ENCODE measurements at regions not wholly inside any gene's neighbourhood (a gene's known extent, or its start where the extent isn't known, plus 50 kb on each side); places are given as distances from the start of the nearest gene placed in this dataset.

GRCh38 chr15:99906311-99906710 lies 173.1 kb upstream of the LYSMD4 start:
- H3K18ac ChIP-seq (ENCODE audit: low read depth, low read length): no peak overlapping the region
- ATAC-seq (ENCODE audit: low read depth) (peak; percentile 27; the same call in 1 of the 2 replicates), DNase-seq (no peak)
- CTCF ChIA-PET: no interaction called here
- no peaks in the 10 kb centered on the region for H3K9me1 ChIP-seq (ENCODE audit: insufficient read depth, low read length)
- no peak overlapping the region for H2BK15ac ChIP-seq (ENCODE audit: low read depth, low read length)
- H2BK5ac ChIP-seq (ENCODE audit: low read depth, low read length, poor library complexity, severe bottlenecking): no peak overlapping the region
- H3K14ac ChIP-seq (replicated peaks; ENCODE audit: low read depth, low read length): no peak overlapping the region
- in situ Hi-C loops (cut with MboI; ENCODE audit: low sequenced_read_pairs): no loop called here
- no TSS peak for BruUV-seq (replicated peaks)
- H4K8ac ChIP-seq (ENCODE audit: low read depth in 2 of 2, low read length in 2 of 2): no peak overlapping the region
- no peaks in the 10 kb centered on the region for H3K79me1 ChIP-seq (ENCODE audit: low read depth in 1 of 2, low read length in 2 of 2)
- no peaks in the 10 kb centered on the region; the same call in 1 of the 2 replicates for H3K9me3 ChIP-seq (ENCODE audit: control insufficient read depth, insufficient read depth, low read length)
- no peaks in the 10 kb centered on the region for H3K27me3 ChIP-seq (ENCODE audit: control insufficient read depth, insufficient read depth, low read length)
- TF ChIP-seq USF2 (IDR thresholded peaks at IDR 0.05; ENCODE audit: low read depth, low read length): no peak
- TF ChIP-seq RCOR1 (IDR thresholded peaks at IDR 0.05; ENCODE audit: insufficient replicate concordance, low read length): no peak
- TF ChIP-seq, protein P1, sequence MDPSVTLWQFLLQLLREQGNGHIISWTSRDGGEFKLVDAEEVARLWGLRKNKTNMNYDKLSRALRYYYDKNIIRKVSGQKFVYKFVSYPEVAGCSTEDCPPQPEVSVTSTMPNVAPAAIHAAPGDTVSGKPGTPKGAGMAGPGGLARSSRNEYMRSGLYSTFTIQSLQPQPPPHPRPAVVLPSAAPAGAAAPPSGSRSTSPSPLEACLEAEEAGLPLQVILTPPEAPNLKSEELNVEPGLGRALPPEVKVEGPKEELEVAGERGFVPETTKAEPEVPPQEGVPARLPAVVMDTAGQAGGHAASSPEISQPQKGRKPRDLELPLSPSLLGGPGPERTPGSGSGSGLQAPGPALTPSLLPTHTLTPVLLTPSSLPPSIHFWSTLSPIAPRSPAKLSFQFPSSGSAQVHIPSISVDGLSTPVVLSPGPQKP (IDR thresholded peaks at IDR 0.05; ENCODE audit: borderline replicate concordance, low read depth, low read length): no peak
- no peak for TF ChIP-seq CTCF (conservative IDR thresholded peaks at IDR 0.05; ENCODE audit: low read depth, low read length)
- TF ChIP-seq MAZ (IDR thresholded peaks at IDR 0.05; ENCODE audit: borderline replicate concordance, low read depth, low read length): no peak
- no peak for TF ChIP-seq RAD21 (IDR thresholded peaks at IDR 0.05; ENCODE audit: low read length)
- TF ChIP-seq MAFK (IDR thresholded peaks at IDR 0.05; ENCODE audit: low read depth, low read length): no peak
- H4K20me1 ChIP-seq (ENCODE audit: insufficient read depth, low read length): no peaks in the 10 kb centered on the region
- no peak overlapping the region for H3K4ac ChIP-seq (ENCODE audit: low read depth, low read length)
- H4K5ac ChIP-seq (ENCODE audit: low read depth, low read length): no peak overlapping the region
- no peak overlapping the region for H2BK120ac ChIP-seq (ENCODE audit: low read depth, low read length)
- intact Hi-C loops (cut with micrococcal nuclease): no loop called here
- no peak overlapping the region for H3K4me3 ChIP-seq (ENCODE audit: insufficient read depth, low read depth, low read length)
- POLR2A ChIA-PET (ENCODE audit: unreplicated experiment): no interaction called here
- H3K23ac ChIP-seq (ENCODE audit: low read depth, low read length): no peak overlapping the region
- no peak overlapping the region for H4K91ac ChIP-seq (ENCODE audit: insufficient read depth, low read depth, low read length)
- H3K36me3 ChIP-seq (ENCODE audit: control insufficient read depth, insufficient read depth, low read length): no peaks in the 10 kb centered on the region
- no peak overlapping the region for H3K56ac ChIP-seq (ENCODE audit: extremely low read depth, insufficient read depth, low read length)
- H3K9ac ChIP-seq (ENCODE audit: low read depth, low read length): no peak overlapping the region
- no peak overlapping the region for H3K4me2 ChIP-seq (ENCODE audit: low read depth, low read length)
- H2BK20ac ChIP-seq (ENCODE audit: low read depth, low read length): no peak overlapping the region
- H3K4me1 ChIP-seq (ENCODE audit: control insufficient read depth, insufficient read depth, low read length): no peaks in the 10 kb centered on the region
- H2AK5ac ChIP-seq (ENCODE audit: low read depth, low read length): no peak overlapping the region
- H2AK9ac ChIP-seq (replicated peaks; ENCODE audit: low read depth, low read length, poor library complexity): no peak overlapping the region
- no peak overlapping the region for H2AFZ ChIP-seq (replicated peaks; ENCODE audit: low read length, poor library complexity)
- WGBS, 2 experiments (ENCODE audit: extremely low coverage in 2 of 2, insufficient read length in 1 of 2): 15% methylated on average over 2 of the region's 5 CpGs; no CpG with 5 or more reads in 1 of the 2 experiments
- H3K27ac ChIP-seq (ENCODE audit: insufficient read depth, low read length): no peak overlapping the region
- dilution Hi-C loops (cut with HindIII; ENCODE audit: low sequenced_read_pairs, unreplicated experiment): no loop called here
